ENCODE measurements at regions not wholly inside any gene's neighbourhood (a gene's known extent, or its start where the extent isn't known, plus 50 kb on each side); places are given as distances from the start of the nearest gene placed in this dataset.
A peak's percentile ranks its signal among the peaks of the same experiment; 100 is the strongest.
"Not testable (repeated sequence)": the region's sequence is repeated elsewhere in the genome, so short reads cannot be mapped to it uniquely, and the experiment has no call there.

- no peak for DNase-seq (ENCODE audit: low spot score)
Observed at GRCh38 chr9:102941868-102942267, 53.3 kb upstream of the CYLC2 start.

- DNase-seq (ENCODE audit: low spot score), result no peak
Observed at GRCh38 chr9:102922526-102922925, 72.6 kb upstream of the CYLC2 start.

- DNase-seq (ENCODE audit: low spot score), result no peak
Observed at GRCh38 chr9:102911185-102911584, 83.9 kb upstream of the CYLC2 start.

GRCh38 chr9:102905795-102906194 lies 89.3 kb upstream of the CYLC2 start:
- DNase-seq (ENCODE audit: low spot score), result not testable (repeated sequence)

GRCh38 chr9:102892025-102892424 lies 103.1 kb upstream of the CYLC2 start:
- DNase-seq (ENCODE audit: low spot score), result no peak

GRCh38 chr9:102888747-102889146 lies 106.4 kb upstream of the CYLC2 start:
- not testable (repeated sequence) for DNase-seq (ENCODE audit: low spot score)

- DNase-seq (ENCODE audit: low spot score), result no peak
Observed at GRCh38 chr9:102875687-102876086, 119.4 kb upstream of the CYLC2 start.

- DNase-seq (ENCODE audit: low spot score), result peak; percentile 93
Observed at GRCh38 chr9:102867488-102867887, 127.6 kb upstream of the CYLC2 start.

- DNase-seq (ENCODE audit: low spot score), result no peak
Observed at GRCh38 chr9:102862478-102862877, 132.7 kb upstream of the CYLC2 start.

GRCh38 chr9:102855641-102856040 lies 139.5 kb upstream of the CYLC2 start:
- DNase-seq (ENCODE audit: low spot score), result no peak

GRCh38 chr9:102845827-102846371 lies 149.2 kb upstream of the CYLC2 start:
- no peak for DNase-seq (ENCODE audit: low spot score)

- no peak for DNase-seq (ENCODE audit: low spot score)
Observed at GRCh38 chr9:102844716-102845115, 150.4 kb upstream of the CYLC2 start.

- DNase-seq (ENCODE audit: low spot score), result no peak
Observed at GRCh38 chr9:102842423-102842822, 152.7 kb upstream of the CYLC2 start.

- DNase-seq (ENCODE audit: low spot score), result no peak
Observed at GRCh38 chr9:102841376-102841775, 153.8 kb upstream of the CYLC2 start.

- no peak for DNase-seq (ENCODE audit: low spot score)
Observed at GRCh38 chr9:102840335-102840734, 154.8 kb upstream of the CYLC2 start.

GRCh38 chr9:102832814-102833213 lies 162.3 kb upstream of the CYLC2 start:
- no peak for DNase-seq (ENCODE audit: low spot score)

GRCh38 chr9:102796244-102796643 lies 198.9 kb upstream of the CYLC2 start:
- DNase-seq (ENCODE audit: low spot score), result no peak

GRCh38 chr9:102795532-102795931 lies 199.6 kb upstream of the CYLC2 start:
- no peak for DNase-seq (ENCODE audit: low spot score)

GRCh38 chr9:102779356-102779755 lies 215.8 kb upstream of the CYLC2 start:
- no peak for DNase-seq (ENCODE audit: low spot score)

GRCh38 chr9:102778746-102779145 lies 216.4 kb upstream of the CYLC2 start:
- DNase-seq (ENCODE audit: low spot score), result no peak

GRCh38 chr9:102770704-102771103 lies 224.4 kb upstream of the CYLC2 start:
- no peak for DNase-seq (ENCODE audit: low spot score)

GRCh38 chr9:102769307-102769706 lies 225.8 kb upstream of the CYLC2 start:
- no peak for DNase-seq (ENCODE audit: low spot score)

GRCh38 chr9:102768002-102768401 lies 227.1 kb upstream of the CYLC2 start:
- DNase-seq (ENCODE audit: low spot score), result no peak

- DNase-seq (ENCODE audit: low spot score), result no peak
Observed at GRCh38 chr9:102767076-102767475, 228.1 kb upstream of the CYLC2 start.

- DNase-seq (ENCODE audit: low spot score), result no peak
Observed at GRCh38 chr9:102740578-102740977, 254.6 kb upstream of the CYLC2 start.
